ENCODE measurements at regions not wholly inside any gene's neighbourhood (a gene's known extent, or its start where the extent isn't known, plus 50 kb on each side); places are given as distances from the start of the nearest gene placed in this dataset.

DNA sequence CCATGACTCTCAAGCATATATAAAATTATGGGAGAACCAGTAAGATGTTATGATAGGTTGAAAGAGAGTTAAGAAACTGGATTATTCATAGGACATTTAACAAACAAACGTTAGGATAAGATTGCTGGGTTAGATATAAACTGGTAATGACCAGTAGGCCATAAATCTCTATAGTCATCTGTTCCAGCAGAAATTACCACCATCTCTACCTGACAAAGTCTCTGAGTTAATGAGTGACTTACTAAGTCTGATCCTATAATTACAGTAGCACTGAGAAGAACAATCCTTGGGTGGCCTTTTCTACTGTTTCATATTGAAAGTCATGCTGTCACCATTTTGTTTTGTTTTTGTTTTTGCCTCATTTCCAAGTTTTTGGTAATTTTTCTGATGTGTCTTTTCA is 136.9 kb upstream of the CNOT2 start:
- Histone ChIP-seq H3K27ac (no peak overlapping the region), H3K4me3 (no peak overlapping the region)
- DNase-seq (ENCODE audit: low spot score), result no peak
- TF ChIP-seq, protein P1, sequence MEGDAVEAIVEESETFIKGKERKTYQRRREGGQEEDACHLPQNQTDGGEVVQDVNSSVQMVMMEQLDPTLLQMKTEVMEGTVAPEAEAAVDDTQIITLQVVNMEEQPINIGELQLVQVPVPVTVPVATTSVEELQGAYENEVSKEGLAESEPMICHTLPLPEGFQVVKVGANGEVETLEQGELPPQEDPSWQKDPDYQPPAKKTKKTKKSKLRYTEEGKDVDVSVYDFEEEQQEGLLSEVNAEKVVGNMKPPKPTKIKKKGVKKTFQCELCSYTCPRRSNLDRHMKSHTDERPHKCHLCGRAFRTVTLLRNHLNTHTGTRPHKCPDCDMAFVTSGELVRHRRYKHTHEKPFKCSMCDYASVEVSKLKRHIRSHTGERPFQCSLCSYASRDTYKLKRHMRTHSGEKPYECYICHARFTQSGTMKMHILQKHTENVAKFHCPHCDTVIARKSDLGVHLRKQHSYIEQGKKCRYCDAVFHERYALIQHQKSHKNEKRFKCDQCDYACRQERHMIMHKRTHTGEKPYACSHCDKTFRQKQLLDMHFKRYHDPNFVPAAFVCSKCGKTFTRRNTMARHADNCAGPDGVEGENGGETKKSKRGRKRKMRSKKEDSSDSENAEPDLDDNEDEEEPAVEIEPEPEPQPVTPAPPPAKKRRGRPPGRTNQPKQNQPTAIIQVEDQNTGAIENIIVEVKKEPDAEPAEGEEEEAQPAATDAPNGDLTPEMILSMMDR (IDR thresholded peaks at IDR 0.05), result no peak

DNA sequence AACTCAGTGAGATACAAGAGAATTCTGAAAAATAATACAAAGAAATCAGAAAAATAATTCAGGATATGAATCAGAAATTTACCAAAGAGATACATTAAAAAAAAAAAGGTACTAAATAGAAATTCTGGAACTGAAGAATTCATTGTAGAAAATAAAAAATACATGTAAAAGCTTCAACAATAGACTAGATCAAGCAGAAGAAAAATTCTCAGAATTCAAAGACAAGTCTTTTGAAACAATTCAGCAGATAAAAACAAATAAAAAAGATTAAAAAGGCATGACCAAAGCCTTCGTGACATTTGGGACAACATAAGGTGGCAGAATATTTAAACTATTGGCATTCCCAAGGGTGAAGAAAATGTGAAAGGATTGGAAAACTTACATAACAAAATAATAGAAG is 133.1 kb upstream of the CNOT2 start:
- Histone ChIP-seq H3K27ac (no peak overlapping the region), H3K4me3 (no peak overlapping the region)
- DNase-seq (ENCODE audit: low spot score), result no peak
- TF ChIP-seq, protein P1 (IDR thresholded peaks at IDR 0.05), result no peak

DNA sequence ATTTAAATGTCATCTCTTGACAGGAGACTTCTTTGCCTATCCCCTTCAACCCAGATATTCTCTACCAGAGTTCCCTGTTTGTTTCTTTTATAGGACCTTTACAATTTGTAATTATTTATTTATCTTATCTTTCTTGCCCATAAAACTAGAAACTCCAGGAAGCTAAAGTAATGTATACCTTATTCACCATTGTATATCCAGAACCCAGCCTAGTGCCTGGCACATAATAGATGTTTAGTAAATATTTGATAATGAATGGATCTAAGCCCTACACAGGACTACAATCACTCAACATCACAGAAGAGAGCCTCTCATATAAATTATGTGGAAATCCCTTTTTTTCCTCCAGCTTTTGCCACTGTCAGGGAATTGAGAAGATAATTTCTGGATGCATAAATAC is 125.6 kb upstream of the CNOT2 start:
- H3K27ac ChIP-seq, result no peak overlapping the region
- no peak for DNase-seq (ENCODE audit: low spot score)
- TF ChIP-seq, protein P1 (IDR thresholded peaks at IDR 0.05), result no peak
- H3K4me3 ChIP-seq, result no peak overlapping the region

DNA sequence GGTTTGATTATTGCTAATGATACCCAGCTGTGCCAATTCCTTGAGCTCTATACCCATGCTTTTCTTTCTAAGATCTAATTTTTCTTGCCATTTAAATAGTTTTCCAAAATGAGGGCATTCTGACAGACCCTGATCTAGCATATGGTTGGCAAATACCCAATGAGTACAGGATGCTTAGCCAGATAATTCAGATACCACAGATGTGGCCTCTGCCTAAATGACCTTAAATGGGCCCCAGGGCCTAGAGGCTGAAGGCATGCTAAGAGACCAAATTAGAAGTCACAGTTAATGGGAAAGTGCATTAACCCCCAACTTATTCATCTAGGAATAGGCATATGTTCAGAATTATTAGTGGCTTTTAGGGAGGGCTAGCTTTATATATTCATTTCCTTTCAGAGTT is 122.3 kb upstream of the CNOT2 start:
- TF ChIP-seq, protein P1 (IDR thresholded peaks at IDR 0.05), result no peak
- Histone ChIP-seq H3K27ac (no peak overlapping the region), H3K4me3 (no peak overlapping the region)
- DNase-seq (ENCODE audit: low spot score), result no peak

DNA sequence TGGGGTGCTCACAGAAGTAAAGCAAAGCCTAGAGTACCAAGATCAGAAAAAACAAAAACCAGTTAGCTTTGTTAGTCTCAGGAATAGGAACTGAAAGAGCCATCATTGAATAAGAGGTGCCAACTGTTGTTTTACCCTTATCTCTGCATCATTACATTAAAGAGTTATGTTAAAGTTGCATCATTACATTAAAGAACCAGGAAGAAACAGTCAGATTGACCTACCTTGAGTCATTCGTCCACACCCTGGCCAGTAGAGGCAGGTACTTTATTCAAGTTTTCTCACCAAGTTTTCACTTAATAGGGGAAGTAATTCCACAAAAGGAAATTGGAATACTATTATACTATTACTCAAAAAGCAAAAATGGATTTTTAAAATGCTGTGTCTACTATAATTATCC is 121.7 kb upstream of the CNOT2 start:
- Histone ChIP-seq H3K4me3 (no peak overlapping the region), H3K27ac (no peak overlapping the region)
- TF ChIP-seq, protein P1 (IDR thresholded peaks at IDR 0.05), result no peak
- no peak for DNase-seq (ENCODE audit: low spot score)

DNA sequence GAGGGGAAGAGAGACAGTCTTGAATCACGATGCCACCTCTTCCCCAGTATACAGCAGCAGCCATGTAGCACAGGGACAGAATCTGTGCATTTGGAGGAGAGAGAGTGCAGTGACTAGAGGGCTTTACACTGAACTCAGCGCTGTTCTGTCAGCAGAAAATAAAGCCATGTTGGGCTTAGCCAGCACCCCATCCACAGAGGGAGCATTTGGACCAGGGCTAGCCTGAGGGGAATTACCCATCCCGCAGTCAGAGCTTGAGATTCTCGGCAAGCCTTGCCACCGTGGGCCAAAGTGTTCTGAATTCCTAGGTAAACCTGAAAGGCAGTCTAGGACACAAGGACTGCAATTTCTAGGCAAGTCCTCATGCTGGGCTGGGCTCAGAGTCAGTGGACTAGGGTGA is 120.4 kb upstream of the CNOT2 start:
- no peak for DNase-seq (ENCODE audit: low spot score)
- Histone ChIP-seq H3K27ac (no peak overlapping the region), H3K4me3 (no peak overlapping the region)
- TF ChIP-seq, protein P1 (IDR thresholded peaks at IDR 0.05), result no peak

DNA sequence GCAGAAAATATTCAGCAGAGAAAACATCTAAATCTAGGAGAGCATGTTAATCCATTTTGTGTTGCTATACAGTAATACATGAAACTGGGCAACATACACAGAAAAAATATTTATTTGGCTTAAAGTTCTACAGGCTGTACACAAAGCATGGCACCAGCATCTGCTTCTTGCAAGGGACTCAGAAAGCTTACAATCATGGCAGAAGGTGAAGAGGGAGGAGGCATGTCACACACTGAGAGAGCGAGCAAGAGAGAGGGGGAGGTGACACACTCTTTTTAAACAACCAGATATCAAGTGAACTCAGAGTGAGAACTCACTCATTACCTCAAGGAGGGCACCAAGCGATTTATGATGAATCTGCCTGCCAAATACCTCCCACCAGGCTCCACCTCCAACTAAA is 94.2 kb upstream of the CNOT2 start:
- Histone ChIP-seq H3K4me3 (no peak overlapping the region), H3K27ac (no peak overlapping the region)
- TF ChIP-seq, protein P1 (IDR thresholded peaks at IDR 0.05), result no peak
- DNase-seq (ENCODE audit: low spot score), result no peak
